ENCODE measurements at regions not wholly inside any gene's neighbourhood (a gene's known extent, or its start where the extent isn't known, plus 50 kb on each side); places are given as distances from the start of the nearest gene placed in this dataset.

DNA sequence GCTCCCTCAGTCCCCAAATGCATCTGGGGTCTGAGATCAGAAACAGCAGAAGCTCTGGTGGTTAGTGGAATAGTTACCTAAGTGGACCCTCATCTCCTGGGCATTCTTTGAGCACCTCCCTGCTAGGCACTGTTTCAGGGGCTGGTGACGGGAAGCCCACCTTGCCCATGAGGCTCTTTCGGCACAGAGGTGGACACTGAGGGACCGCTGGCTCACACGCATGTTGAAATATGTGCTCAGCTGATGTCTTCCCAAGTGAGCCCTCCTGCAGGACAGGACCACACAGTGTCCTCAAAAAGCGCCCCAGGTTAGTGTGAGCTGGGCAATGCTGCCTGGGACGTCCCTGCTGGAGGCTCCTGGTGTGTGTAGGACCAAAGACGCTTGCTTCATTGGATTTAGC lies 1379.9 kb downstream of the TBC1D22A start:
- TF ChIP-seq, protein P1, sequence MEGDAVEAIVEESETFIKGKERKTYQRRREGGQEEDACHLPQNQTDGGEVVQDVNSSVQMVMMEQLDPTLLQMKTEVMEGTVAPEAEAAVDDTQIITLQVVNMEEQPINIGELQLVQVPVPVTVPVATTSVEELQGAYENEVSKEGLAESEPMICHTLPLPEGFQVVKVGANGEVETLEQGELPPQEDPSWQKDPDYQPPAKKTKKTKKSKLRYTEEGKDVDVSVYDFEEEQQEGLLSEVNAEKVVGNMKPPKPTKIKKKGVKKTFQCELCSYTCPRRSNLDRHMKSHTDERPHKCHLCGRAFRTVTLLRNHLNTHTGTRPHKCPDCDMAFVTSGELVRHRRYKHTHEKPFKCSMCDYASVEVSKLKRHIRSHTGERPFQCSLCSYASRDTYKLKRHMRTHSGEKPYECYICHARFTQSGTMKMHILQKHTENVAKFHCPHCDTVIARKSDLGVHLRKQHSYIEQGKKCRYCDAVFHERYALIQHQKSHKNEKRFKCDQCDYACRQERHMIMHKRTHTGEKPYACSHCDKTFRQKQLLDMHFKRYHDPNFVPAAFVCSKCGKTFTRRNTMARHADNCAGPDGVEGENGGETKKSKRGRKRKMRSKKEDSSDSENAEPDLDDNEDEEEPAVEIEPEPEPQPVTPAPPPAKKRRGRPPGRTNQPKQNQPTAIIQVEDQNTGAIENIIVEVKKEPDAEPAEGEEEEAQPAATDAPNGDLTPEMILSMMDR (IDR thresholded peaks at IDR 0.05; ENCODE audit: poor library complexity, severe bottlenecking), result no peak
- Histone ChIP-seq H3K9me3 (ENCODE audit: severe bottlenecking) (no peaks in the 10 kb centered on the region), H3K4me1 (ENCODE audit: insufficient read depth, poor library complexity, severe bottlenecking) (no peaks in the 10 kb centered on the region), H3K4me3 (ENCODE audit: severe bottlenecking) (no peak overlapping the region), H3K27ac (ENCODE audit: poor library complexity, severe bottlenecking) (no peak overlapping the region), H3K27me3 (ENCODE audit: insufficient read depth, poor library complexity, severe bottlenecking) (peaks cover 15% of the 10 kb centered on the region), H3K36me3 (ENCODE audit: low read depth) (no peaks in the 10 kb centered on the region)
- ATAC-seq (ENCODE audit: low read depth) (no peak), DNase-seq (ENCODE audit: low spot score) (no peak)

DNA sequence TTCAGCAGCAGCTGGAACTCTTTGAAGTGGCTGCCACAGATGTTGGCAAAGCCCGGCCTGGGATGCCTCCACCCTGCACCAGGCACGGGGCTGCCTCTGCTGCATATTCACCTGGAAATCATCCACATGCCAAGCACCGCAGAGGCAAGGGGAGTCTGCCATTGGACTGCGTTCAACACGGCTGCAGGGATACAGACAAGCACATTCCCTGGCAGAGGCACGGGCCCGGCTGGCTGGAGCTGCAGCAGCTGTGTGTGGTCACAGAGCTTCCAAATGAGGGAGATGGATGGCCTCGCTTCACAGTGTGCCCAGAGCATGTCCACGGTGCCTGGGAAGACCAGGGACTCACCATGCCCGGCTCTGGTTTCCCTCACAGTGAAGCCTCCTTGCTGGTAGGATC lies 1378.9 kb downstream of the TBC1D22A start:
- Histone ChIP-seq H3K9me3 (ENCODE audit: severe bottlenecking) (no peaks in the 10 kb centered on the region), H3K36me3 (ENCODE audit: low read depth) (no peaks in the 10 kb centered on the region), H3K4me3 (ENCODE audit: severe bottlenecking) (no peak overlapping the region), H3K27me3 (ENCODE audit: insufficient read depth, poor library complexity, severe bottlenecking) (peaks cover 15% of the 10 kb centered on the region), H3K4me1 (ENCODE audit: insufficient read depth, poor library complexity, severe bottlenecking) (no peaks in the 10 kb centered on the region), H3K27ac (ENCODE audit: poor library complexity, severe bottlenecking) (no peak overlapping the region)
- DNase-seq (ENCODE audit: low spot score), result no peak
- TF ChIP-seq, protein P1 (IDR thresholded peaks at IDR 0.05; ENCODE audit: poor library complexity, severe bottlenecking), result no peak
- no peak for ATAC-seq (ENCODE audit: low read depth)

DNA sequence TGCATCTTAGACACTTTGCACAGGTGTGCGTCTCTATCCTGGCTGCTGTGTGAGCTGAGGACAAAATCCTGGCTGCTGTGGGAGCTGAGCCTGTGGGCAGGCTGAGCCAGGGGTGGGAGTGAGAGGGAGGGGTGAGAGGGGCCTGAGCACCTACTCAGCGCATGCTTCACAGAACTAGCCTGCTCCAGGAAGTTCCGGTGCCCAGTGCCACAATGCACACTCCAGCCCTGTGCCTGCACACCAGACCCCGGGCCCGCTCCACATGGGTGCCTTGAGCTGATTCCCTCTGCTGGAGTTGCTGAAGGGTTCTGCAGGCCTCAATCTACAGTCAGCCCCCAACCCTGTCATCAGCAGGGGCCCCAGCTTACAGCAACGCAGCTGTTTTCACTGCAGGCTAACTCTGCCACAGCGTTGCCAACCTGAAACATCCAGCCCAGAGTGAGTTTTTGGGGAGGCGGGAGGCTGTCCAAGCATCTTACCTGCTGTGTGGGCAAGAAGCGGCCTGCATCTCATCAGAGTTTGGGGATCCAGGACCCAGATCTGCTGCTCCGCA lies 1377.9 kb downstream of the TBC1D22A start:
- Histone ChIP-seq H3K4me3 (ENCODE audit: severe bottlenecking) (no peak overlapping the region), H3K4me1 (ENCODE audit: insufficient read depth, poor library complexity, severe bottlenecking) (no peaks in the 10 kb centered on the region), H3K36me3 (ENCODE audit: low read depth) (no peaks in the 10 kb centered on the region), H3K27ac (ENCODE audit: poor library complexity, severe bottlenecking) (no peak overlapping the region), H3K27me3 (ENCODE audit: insufficient read depth, poor library complexity, severe bottlenecking) (peaks cover 7% of the 10 kb centered on the region), H3K9me3 (ENCODE audit: severe bottlenecking) (no peaks in the 10 kb centered on the region)
- ATAC-seq (ENCODE audit: low read depth) (no peak), DNase-seq (ENCODE audit: low spot score) (no peak)
- TF ChIP-seq, protein P1 (IDR thresholded peaks at IDR 0.05; ENCODE audit: poor library complexity, severe bottlenecking), result no peak

DNA sequence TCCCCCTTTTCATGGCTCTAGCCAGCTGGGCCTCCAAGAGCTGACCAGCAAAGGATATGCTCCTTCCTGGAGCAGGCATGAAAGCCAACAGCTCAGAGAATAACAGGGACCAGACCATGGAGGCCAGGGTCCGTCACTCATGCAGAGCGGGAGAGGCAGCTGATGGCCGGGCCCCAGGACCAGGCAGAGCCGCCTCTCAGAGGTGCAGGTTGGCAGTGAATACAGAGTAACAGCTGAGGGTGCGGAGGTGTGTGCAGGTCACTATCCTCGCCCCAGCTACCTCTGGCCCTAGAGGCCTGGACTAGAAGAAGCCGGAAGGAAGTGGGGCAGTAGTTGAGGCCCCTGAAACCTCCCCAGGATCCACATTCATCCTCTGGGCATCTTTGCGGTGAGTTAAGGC lies 1377.3 kb downstream of the TBC1D22A start:
- ATAC-seq (ENCODE audit: low read depth) (no peak), DNase-seq (ENCODE audit: low spot score) (no peak)
- peaks cover 4% of the 10 kb centered on the region for H3K27me3 ChIP-seq (ENCODE audit: insufficient read depth, poor library complexity, severe bottlenecking)
- H3K9me3 ChIP-seq (ENCODE audit: severe bottlenecking), result no peaks in the 10 kb centered on the region
- H3K27ac ChIP-seq (ENCODE audit: poor library complexity, severe bottlenecking), result no peak overlapping the region
- no peak overlapping the region for H3K4me3 ChIP-seq (ENCODE audit: severe bottlenecking)
- no peaks in the 10 kb centered on the region for H3K36me3 ChIP-seq (ENCODE audit: low read depth)
- no peaks in the 10 kb centered on the region for H3K4me1 ChIP-seq (ENCODE audit: insufficient read depth, poor library complexity, severe bottlenecking)
- TF ChIP-seq, protein P1 (IDR thresholded peaks at IDR 0.05; ENCODE audit: poor library complexity, severe bottlenecking), result no peak

DNA sequence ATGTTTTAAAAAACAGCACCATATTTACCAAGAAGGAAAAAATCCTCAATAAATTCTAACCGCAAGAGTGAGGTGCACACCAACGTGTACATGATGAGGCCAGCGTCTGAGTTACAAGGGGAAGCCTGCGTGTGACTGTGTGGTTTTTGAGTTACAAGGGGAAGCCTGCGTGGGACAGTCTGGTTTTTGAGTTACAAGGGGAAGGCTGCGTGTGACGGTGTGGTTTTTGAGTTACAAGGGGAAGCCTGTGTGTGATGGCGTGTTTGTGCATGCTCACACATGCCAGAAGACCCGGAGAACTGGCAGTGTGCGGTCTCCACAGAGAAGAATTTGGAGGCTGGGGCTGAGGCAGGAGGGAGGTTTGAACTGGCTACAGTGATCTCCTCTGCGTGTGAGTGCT lies 1376.4 kb downstream of the TBC1D22A start:
- Histone ChIP-seq H3K9me3 (ENCODE audit: severe bottlenecking) (peaks cover under 1% of the 10 kb centered on the region), H3K4me3 (ENCODE audit: severe bottlenecking) (no peak overlapping the region), H3K36me3 (ENCODE audit: low read depth) (no peaks in the 10 kb centered on the region), H3K4me1 (ENCODE audit: insufficient read depth, poor library complexity, severe bottlenecking) (no peaks in the 10 kb centered on the region), H3K27ac (ENCODE audit: poor library complexity, severe bottlenecking) (no peak overlapping the region), H3K27me3 (ENCODE audit: insufficient read depth, poor library complexity, severe bottlenecking) (peaks cover under 1% of the 10 kb centered on the region)
- TF ChIP-seq, protein P1 (IDR thresholded peaks at IDR 0.05; ENCODE audit: poor library complexity, severe bottlenecking), result no peak
- ATAC-seq (ENCODE audit: low read depth), result no peak
- no peak for DNase-seq (ENCODE audit: low spot score)
